IMR-90 (cell line): ENCODE measurements at regions not wholly inside any gene's neighbourhood (a gene's known extent, or its start where the extent isn't known, plus 50 kb on each side); places are given as distances from the start of the nearest gene placed in this dataset.

Experiments used
- BHLHE40 ChIP-seq: fragments of 150-350 bp; IDR thresholded peaks from 2 replicates; pipeline ENCODE4 v1.6.1; 2016; ENCODE audit warnings: mild to moderate bottlenecking, low read depth, low read length
- CEBPB ChIP-seq: IDR thresholded peaks from 2 replicates; pipeline ENCODE4 v1.6.1; 2012; ENCODE audit warnings: low read depth, low read length, improper control_type of control experiment
- CHD1 ChIP-seq: IDR thresholded peaks from 2 replicates; pipeline ENCODE4 v1.6.1; 2012; ENCODE audit warnings: low read depth, low read length, improper control_type of control experiment
- CTCF ChIP-seq: conservative IDR thresholded peaks from 2 replicates; pipeline ENCODE4 v1.5.1; 2012; ENCODE audit warnings: mild to moderate bottlenecking, low read depth, low read length, improper control_type of control experiment
- ELK1 ChIP-seq: fragments of 150-350 bp; IDR thresholded peaks from 2 replicates; pipeline ENCODE4 v1.6.1; 2016; ENCODE audit warnings: low read depth, mild to moderate bottlenecking, low read length, moderate library complexity, borderline replicate concordance
- FOS ChIP-seq: fragments of 150-350 bp; IDR thresholded peaks from 2 replicates; pipeline ENCODE4 v1.6.1; 2016; ENCODE audit warnings: low read depth, low read length
- MAFK ChIP-seq: IDR thresholded peaks from 2 replicates; pipeline ENCODE4 v1.6.1; 2012; ENCODE audit warnings: low read depth, low read length, improper control_type of control experiment
- MXI1 ChIP-seq: IDR thresholded peaks from 2 replicates; pipeline ENCODE4 v1.6.1; 2012; ENCODE audit warnings: low read depth, mild to moderate bottlenecking, low read length, moderate library complexity, borderline replicate concordance
- POLR2A ChIP-seq: IDR thresholded peaks from 2 replicates; pipeline ENCODE4 v1.6.1; 2012; ENCODE audit warnings: mild to moderate bottlenecking, low read depth, low read length
- RAD21 ChIP-seq: IDR thresholded peaks from 2 replicates; pipeline ENCODE4 v1.6.1; 2012; ENCODE audit warnings: low read length, improper control_type of control experiment
- RCOR1 ChIP-seq: IDR thresholded peaks from 2 replicates; pipeline ENCODE4 v1.6.1; 2012; ENCODE audit warnings: mild to moderate bottlenecking, low read length, improper control_type of control experiment; ENCODE audit not compliant: insufficient replicate concordance
- SMC3 ChIP-seq: fragments of 150-350 bp; IDR thresholded peaks from 2 replicates; pipeline ENCODE4 v1.6.1; 2016; ENCODE audit warnings: low read depth, mild to moderate bottlenecking, antibody characterized with exemption, low read length, moderate library complexity
- TF ChIP-seq, protein P1 (sequence below): fragments of 150-350 bp; IDR thresholded peaks from 2 replicates; pipeline ENCODE4 v1.6.1; 2017; ENCODE audit warnings: mild to moderate bottlenecking, antibody characterized with exemption, low read length, low read depth

DNA sequence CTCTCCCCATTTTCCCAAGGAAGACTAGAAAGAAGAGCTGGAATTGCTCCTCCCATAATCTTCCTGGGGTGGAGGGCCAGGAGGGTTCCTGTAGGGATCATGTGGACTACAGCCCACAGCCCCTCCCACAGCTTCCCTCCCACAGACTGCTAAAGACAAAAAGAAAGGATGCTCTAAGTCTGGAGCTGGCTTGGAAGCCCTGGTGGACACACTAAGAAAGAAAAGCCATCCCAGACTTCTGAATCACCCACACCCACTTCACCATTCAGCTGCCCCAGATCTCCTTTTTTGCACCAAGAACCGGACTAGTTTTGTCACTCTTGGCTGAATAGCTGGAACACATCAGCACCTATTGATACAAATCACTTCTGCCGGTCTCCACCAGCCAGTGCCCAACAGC is 56.8 kb upstream of the PLXNC1 start:
- TF ChIP-seq POLR2A (no peak), CTCF (no peak), RCOR1 (no peak), MAFK (no peak), SMC3 (no peak), CEBPB (no peak), BHLHE40 (no peak), FOS (no peak), ELK1 (no peak), RAD21 (no peak), CHD1 (no peak), MXI1 (no peak)
- TF ChIP-seq, protein P1, sequence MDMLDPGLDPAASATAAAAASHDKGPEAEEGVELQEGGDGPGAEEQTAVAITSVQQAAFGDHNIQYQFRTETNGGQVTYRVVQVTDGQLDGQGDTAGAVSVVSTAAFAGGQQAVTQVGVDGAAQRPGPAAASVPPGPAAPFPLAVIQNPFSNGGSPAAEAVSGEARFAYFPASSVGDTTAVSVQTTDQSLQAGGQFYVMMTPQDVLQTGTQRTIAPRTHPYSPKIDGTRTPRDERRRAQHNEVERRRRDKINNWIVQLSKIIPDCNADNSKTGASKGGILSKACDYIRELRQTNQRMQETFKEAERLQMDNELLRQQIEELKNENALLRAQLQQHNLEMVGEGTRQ, result no peak
